Progenitor cell of endocrine pancreas (in vitro differentiated cells): ENCODE measurements at regions not wholly inside any gene's neighbourhood (a gene's known extent, or its start where the extent isn't known, plus 50 kb on each side); places are given as distances from the start of the nearest gene placed in this dataset.
"Not testable (repeated sequence)": the region's sequence is repeated elsewhere in the genome, so short reads cannot be mapped to it uniquely, and the experiment has no call there.

Experiments
- DNase-seq: peaks from one replicate; pipeline ENCODE4 v3.0.0; 2021; ENCODE audit warnings: low spot score; ENCODE audit not compliant: unreplicated experiment
- H3K27ac Mint-ChIP-seq: 2 replicates; pipeline ENCODE4 v1.8.0; 2021; ENCODE audit warnings: mild to moderate bottlenecking, moderate library complexity, mixed read lengths
- H3K27me3 Mint-ChIP-seq: 2 replicates; pipeline ENCODE4 v1.8.0; 2021; ENCODE audit warnings: mixed read lengths
- H3K36me3 Mint-ChIP-seq: 2 replicates; pipeline ENCODE4 v1.8.0; 2022; ENCODE audit warnings: mixed read lengths; ENCODE audit not compliant: insufficient read depth
- H3K4me1 Mint-ChIP-seq: 2 replicates; pipeline ENCODE4 v1.8.0; 2021; ENCODE audit warnings: low read depth, mixed read lengths
- H3K4me3 Mint-ChIP-seq: 2 replicates; pipeline ENCODE4 v1.8.0; 2021; ENCODE audit warnings: low read depth, mild to moderate bottlenecking, moderate library complexity, mixed read lengths
- H3K9me3 Mint-ChIP-seq: 2 replicates; pipeline ENCODE4 v1.8.0; 2021; ENCODE audit warnings: low read depth, mixed read lengths
- CTCF ChIP-seq: fragments of 200-600 bp; sonication (generic); IDR thresholded peaks from one replicate; pipeline ENCODE4 v1.5.0; 2021; ENCODE audit warnings: antibody characterized with exemption, mild to moderate bottlenecking; ENCODE audit not compliant: unreplicated experiment

GRCh38 chr6:9131201-9131600 is 695.9 kb upstream of the SLC35B3 start:
- Mint-ChIP-seq H3K27ac (no peak overlapping the region), H3K4me3 (no peak overlapping the region), H3K27me3 (no peaks in the 10 kb centered on the region), H3K4me1 (peaks cover 3% of the 10 kb centered on the region), H3K36me3 (no peaks in the 10 kb centered on the region), H3K9me3 (no peaks in the 10 kb centered on the region)
- DNase-seq = no peak
- no peak for TF ChIP-seq CTCF

GRCh38 chr6:9128970-9129369 is 693.6 kb upstream of the SLC35B3 start:
- no peak for TF ChIP-seq CTCF
- Mint-ChIP-seq H3K36me3 (no peaks in the 10 kb centered on the region), H3K9me3 (no peaks in the 10 kb centered on the region), H3K4me1 (peaks cover 3% of the 10 kb centered on the region), H3K27me3 (no peaks in the 10 kb centered on the region), H3K27ac (no peak overlapping the region), H3K4me3 (no peak overlapping the region)
- no peak for DNase-seq

GRCh38 chr6:9126878-9127560 is 691.7 kb upstream of the SLC35B3 start:
- H3K4me1 Mint-ChIP-seq = peaks cover 3% of the 10 kb centered on the region
- H3K27me3 Mint-ChIP-seq = no peaks in the 10 kb centered on the region
- H3K4me3 Mint-ChIP-seq = no peak overlapping the region
- DNase-seq = no peak
- no peaks in the 10 kb centered on the region for H3K36me3 Mint-ChIP-seq
- no peaks in the 10 kb centered on the region for H3K9me3 Mint-ChIP-seq
- TF ChIP-seq CTCF = no peak
- H3K27ac Mint-ChIP-seq = no peak overlapping the region

GRCh38 chr6:9126034-9126433 is 690.7 kb upstream of the SLC35B3 start:
- not testable (repeated sequence) for H3K36me3 Mint-ChIP-seq, H3K4me3 Mint-ChIP-seq, DNase-seq, H3K4me1 Mint-ChIP-seq, H3K27ac Mint-ChIP-seq, H3K9me3 Mint-ChIP-seq, H3K27me3 Mint-ChIP-seq

GRCh38 chr6:9121549-9121948 is 686.2 kb upstream of the SLC35B3 start:
- no peak for DNase-seq
- Mint-ChIP-seq H3K27ac (no peak overlapping the region), H3K4me1 (no peaks in the 10 kb centered on the region), H3K36me3 (no peaks in the 10 kb centered on the region), H3K27me3 (no peaks in the 10 kb centered on the region), H3K4me3 (no peak overlapping the region), H3K9me3 (no peaks in the 10 kb centered on the region)
- TF ChIP-seq CTCF = no peak

- no peak overlapping the region for H3K27ac Mint-ChIP-seq
- no peak overlapping the region for H3K4me3 Mint-ChIP-seq
- H3K9me3 Mint-ChIP-seq = no peaks in the 10 kb centered on the region
- H3K4me1 Mint-ChIP-seq = no peaks in the 10 kb centered on the region
- DNase-seq = no peak
- no peaks in the 10 kb centered on the region for H3K36me3 Mint-ChIP-seq
- TF ChIP-seq CTCF = no peak
- no peaks in the 10 kb centered on the region for H3K27me3 Mint-ChIP-seq
These were observed 680.7 kb upstream of the SLC35B3 start for GRCh38 chr6:9116026-9116425.
